K562 (cell line): ENCODE measurements at regions not wholly inside any gene's neighbourhood (a gene's known extent, or its start where the extent isn't known, plus 50 kb on each side); places are given as distances from the start of the nearest gene placed in this dataset.

ENCODE experiments used
- ATAC-seq: fragments of 200-7000 bp; cut with Tn5 transposase; 3 replicates; pipeline ENCODE4 v1.9.1; 2020; ENCODE audit warnings: moderate library complexity
- BruUV-seq: library from RNA; stranded (reverse); fragments of 400-500 nt; replicated peaks from 2 replicates; lab custom pipeline; 2021; lab: Mats Ljungman, UMichigan
- CTCF ChIA-PET: fragments of 300-600 bp; formaldehyde crosslinking; extraction: SDS; loops from one replicate; lab custom pipeline; 2021; ENCODE audit warnings: low intra/inter-chr PET ratio; lab: Yijun Ruan, JAX
- POLR2A ChIA-PET: fragments of 300-600, 350-650 bp; sonication (Branson Sonifier 250); formaldehyde crosslinking; extraction: SDS; loops from one replicate; lab custom pipeline; 2021; ENCODE audit warnings: antibody characterized with exemption, inconsistent platforms; lab: Yijun Ruan, JAX
- DNase-seq, 4 experiments: peaks; one replicate each; pipeline versions ENCODE4 v3.0.0 to v3.0.0-alpha.2; 2011 to 2018; ENCODE audit warnings: low spot score in 3 of 4, mixed read lengths in 3 of 4; ENCODE audit errors: extremely low read depth in 1 of 4
- FAIRE-seq: peaks from 2 replicates; lab custom pipeline; 2011; peaks lifted over from hg19 to GRCh38; lab: Jason Lieb, UNC
- H2AFZ ChIP-seq: 2 replicates; pipeline ENCODE4 v1.6.0; 2011; ENCODE audit warnings: low read depth, low read length, control low read depth, inconsistent platforms
- H3K27ac ChIP-seq: fragments of 200-600 bp; 3 replicates; pipeline ENCODE4 v1.8.0; 2011; ENCODE audit warnings: low read depth, mild to moderate bottlenecking, control low read depth, inconsistent platforms, low read length, moderate library complexity, mixed read lengths; ENCODE audit errors: extremely low read depth
- H3K27me3 ChIP-seq, 2 experiments: fragments of 300-600 bp in 1 of 2; 2 replicates in 1 of 2; 3 replicates in 1 of 2; pipeline versions ENCODE4 v1.6.0 to v1.8.0; 2011; ENCODE audit warnings: inconsistent platforms in 2 of 2, low read length in 2 of 2, mild to moderate bottlenecking in 1 of 2, mixed read lengths in 1 of 2, moderate library complexity in 1 of 2; ENCODE audit not compliant: control insufficient read depth in 2 of 2, insufficient read depth in 2 of 2
- H3K36me3 ChIP-seq: fragments of 300-600 bp; 3 replicates; pipeline ENCODE4 v1.8.0; 2011; ENCODE audit warnings: mild to moderate bottlenecking, low read length, inconsistent platforms; ENCODE audit not compliant: control insufficient read depth, insufficient read depth
- H3K4me1 ChIP-seq, 2 experiments: fragments of 200-600 bp in 1 of 2; replicated peaks in 1 of 2; 2 replicates in 1 of 2; 3 replicates in 1 of 2; pipeline versions ENCODE4 v1.5.1 to v1.8.0; 2011; ENCODE audit warnings: inconsistent platforms in 2 of 2, low read length in 2 of 2, mild to moderate bottlenecking in 1 of 2, mixed read lengths in 1 of 2, moderate library complexity in 1 of 2; ENCODE audit not compliant: control insufficient read depth in 2 of 2, insufficient read depth in 2 of 2
- H3K4me2 ChIP-seq: 2 replicates; pipeline ENCODE4 v1.6.1; 2011; ENCODE audit warnings: low read length, control low read depth, inconsistent platforms, mixed read lengths; ENCODE audit not compliant: insufficient read depth
- H3K4me3 ChIP-seq: fragments of 200-600 bp; sonication (generic), shearing (Covaris generic); 2 replicates; pipeline ENCODE4 v1.5.1; 2016; ENCODE audit warnings: control low read depth, inconsistent platforms
- H3K79me2 ChIP-seq: fragments of 200-600 bp; 3 replicates; pipeline ENCODE4 v1.8.0; 2011; ENCODE audit warnings: low read length, inconsistent platforms; ENCODE audit not compliant: control insufficient read depth, insufficient read depth
- H3K9ac ChIP-seq, 2 experiments: 2 replicates each; pipeline versions ENCODE4 v1.6.0 to v1.6.1; 2011; ENCODE audit warnings: low read depth in 2 of 2, low read length in 2 of 2, control low read depth in 1 of 2, inconsistent platforms in 1 of 2, mild to moderate bottlenecking in 1 of 2, mixed read lengths in 1 of 2; ENCODE audit not compliant: insufficient read depth in 1 of 2
- H3K9me1 ChIP-seq: one replicate; pipeline ENCODE4 v1.6.0; 2011; ENCODE audit warnings: inconsistent platforms, mild to moderate bottlenecking, low read length, moderate library complexity; ENCODE audit not compliant: control insufficient read depth, insufficient read depth
- H3K9me3 ChIP-seq: replicated peaks from 2 replicates; pipeline ENCODE4 v1.5.1; 2011; ENCODE audit warnings: low read depth, low read length, inconsistent platforms; ENCODE audit not compliant: control insufficient read depth, insufficient read depth
- H4K20me1 ChIP-seq: replicated peaks from 2 replicates; pipeline ENCODE4 v1.6.1; 2011; ENCODE audit warnings: low read length, inconsistent platforms, mixed read lengths; ENCODE audit not compliant: control insufficient read depth, insufficient read depth
- BRF1 ChIP-seq: IDR thresholded peaks from 3 replicates; pipeline ENCODE4 v1.6.1; 2011; ENCODE audit warnings: borderline replicate concordance, mild to moderate bottlenecking; ENCODE audit not compliant: insufficient read length; ENCODE audit errors: extremely low read depth
- EP300 ChIP-seq: IDR thresholded peaks from 2 replicates; pipeline ENCODE4 v1.6.1; 2012; ENCODE audit warnings: low read length, improper control_type of control experiment
- KLF16 ChIP-seq: IDR thresholded peaks from 2 replicates; pipeline ENCODE4 v1.6.1; 2016; ENCODE audit warnings: antibody characterized with exemption
- MCM7 ChIP-seq, 2 experiments: fragments of 450-650 bp; IDR thresholded peaks; 2 replicates each; pipeline ENCODE4 v1.6.1; 2016 to 2018
- MEF2A ChIP-seq: IDR thresholded peaks from 2 replicates; pipeline ENCODE4 v1.6.1; 2011; ENCODE audit warnings: low read depth, mild to moderate bottlenecking, low read length, moderate library complexity; ENCODE audit not compliant: control insufficient read depth
- MTA2 ChIP-seq: fragments of 450-650 bp; IDR thresholded peaks from 2 replicates; pipeline ENCODE4 v1.6.1; 2016; ENCODE audit warnings: low read depth
- RBM34 ChIP-seq: fragments of 200-400 bp; formaldehyde crosslinking; IDR thresholded peaks from 2 replicates; pipeline ENCODE4 v1.6.1; 2018; ENCODE audit warnings: low read length, borderline replicate concordance; ENCODE audit not compliant: insufficient read depth
- ZZZ3 ChIP-seq: fragments of 450-650 bp; IDR thresholded peaks from 2 replicates; pipeline ENCODE4 v1.6.1; 2016; ENCODE audit warnings: antibody characterized with exemption, mild to moderate bottlenecking, moderate library complexity
- WGBS: fragments of 100-300 bp; shearing (Covaris generic); methylation state at CpG from one replicate; pipeline ENCODE4 v1.1.6; 2016; ENCODE audit warnings: low coverage, mixed read lengths; ENCODE audit not compliant: insufficient coverage; ENCODE audit errors: missing lambda C conversion rate; 5-methylcytosine and 5-hydroxymethylcytosine counted together
- in situ Hi-C: fragments of 300-500 bp; cut with MboI; formaldehyde crosslinking; loops from 4 replicates; pipeline ENCODE4 v1.15.0; 2018; ENCODE audit warnings: inconsistent platforms, mixed read lengths
- intact Hi-C: fragments of 100-400 bp; cut with micrococcal nuclease; formaldehyde crosslinking; loops from 2 replicates; pipeline ENCODE4 v1.14.2; 2022
- TF ChIP-seq, protein P1 (sequence below), 2 experiments: IDR thresholded peaks; 2 replicates each; pipeline ENCODE4 v1.6.1; 2011; ENCODE audit warnings: borderline replicate concordance in 1 of 2, control low read depth in 1 of 2, low read depth in 1 of 2, low read length in 1 of 2, mild to moderate bottlenecking in 1 of 2, mixed read lengths in 1 of 2, moderate library complexity in 1 of 2; ENCODE audit not compliant: insufficient read depth in 1 of 2, insufficient read length in 1 of 2, poor library complexity in 1 of 2, severe bottlenecking in 1 of 2; ENCODE audit errors: extremely low read depth in 1 of 2
- TF ChIP-seq, protein P2 (sequence below): sonication (generic); formaldehyde crosslinking; IDR thresholded peaks from 2 replicates; pipeline ENCODE4 v1.8.0; 2022; ENCODE audit warnings: mild to moderate bottlenecking, missing genetic modification reagents

DNA sequence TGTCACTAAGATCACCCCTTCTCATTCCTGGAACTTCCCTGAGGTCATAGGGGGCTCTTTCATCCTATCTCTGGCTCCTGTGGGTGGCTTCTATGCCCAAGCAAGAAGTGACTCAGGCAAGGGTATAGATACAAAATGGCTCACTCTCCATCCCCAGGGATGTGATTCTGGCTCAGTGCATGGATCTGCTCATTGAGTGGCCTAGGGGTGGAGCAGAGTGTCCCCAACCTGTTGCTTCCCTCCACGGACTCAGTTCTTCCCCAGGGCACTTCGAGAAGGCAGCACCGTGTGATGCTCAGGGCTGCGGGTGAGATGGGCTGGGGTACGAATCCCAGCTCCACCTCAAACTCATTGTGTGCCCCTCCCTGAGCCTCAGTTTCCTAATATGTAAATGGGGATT, 136.4 kb downstream of the PTPRS start:
- no peaks in the 10 kb centered on the region for H3K36me3 ChIP-seq
- H2AFZ ChIP-seq, result no peak overlapping the region
- H3K9ac ChIP-seq, result no peak overlapping the region
- WGBS, result 46% methylated on average over 5 of the region's 5 CpGs
- no peaks in the 10 kb centered on the region for H3K9me1 ChIP-seq
- DNase-seq, result no peak
- POLR2A ChIA-PET, result no interaction called here
- 0 out of 2 replicates have a peak, but pooled peaks cover 6% of the 10 kb centered on the region for H4K20me1 ChIP-seq
- no peaks in the 10 kb centered on the region for H3K79me2 ChIP-seq
- no peak overlapping the region for H3K4me3 ChIP-seq
- TF ChIP-seq MTA2 (no peak), MCM7 (IDR thresholded peaks at IDR 0.05) (no peak), ZZZ3 (no peak), KLF16 (no peak), RBM34 (no peak), EP300 (no peak), BRF1 (no peak), MEF2A (no peak)
- TF ChIP-seq, protein P1, sequence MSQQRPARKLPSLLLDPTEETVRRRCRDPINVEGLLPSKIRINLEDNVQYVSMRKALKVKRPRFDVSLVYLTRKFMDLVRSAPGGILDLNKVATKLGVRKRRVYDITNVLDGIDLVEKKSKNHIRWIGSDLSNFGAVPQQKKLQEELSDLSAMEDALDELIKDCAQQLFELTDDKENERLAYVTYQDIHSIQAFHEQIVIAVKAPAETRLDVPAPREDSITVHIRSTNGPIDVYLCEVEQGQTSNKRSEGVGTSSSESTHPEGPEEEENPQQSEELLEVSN (IDR thresholded peaks at IDR 0.05; ENCODE audit: borderline replicate concordance in 1 of 2, extremely low read depth in 1 of 2, insufficient read depth in 1 of 2, insufficient read length in 1 of 2, low read depth in 1 of 2, low read length in 1 of 2, poor library complexity in 1 of 2, severe bottlenecking in 1 of 2), result no peak
- TF ChIP-seq, protein P2, sequence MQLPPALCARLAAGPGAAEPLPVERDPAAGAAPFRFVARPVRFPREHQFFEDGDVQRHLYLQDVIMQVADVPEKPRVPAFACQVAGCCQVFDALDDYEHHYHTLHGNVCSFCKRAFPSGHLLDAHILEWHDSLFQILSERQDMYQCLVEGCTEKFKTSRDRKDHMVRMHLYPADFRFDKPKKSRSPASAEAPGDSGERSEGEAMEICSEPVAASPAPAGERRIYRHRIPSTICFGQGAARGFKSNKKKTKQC (CRISPR knock-in tag), result no peak
- H3K4me2 ChIP-seq, result no peak overlapping the region
- ATAC-seq, result no peak; the same call in 2 of the 3 replicates
- in situ Hi-C loops (no loop called here), intact Hi-C loops (no loop called here)
- CTCF ChIA-PET, result no interaction called here
- peaks cover 4% of the 10 kb centered on the region; the same call in 1 of the 2 replicates for H3K9me3 ChIP-seq
- H3K27ac ChIP-seq, result no peak overlapping the region
- no peak for FAIRE-seq
- no peaks in the 10 kb centered on the region; a peak in 1 of 5 replicates for H3K4me1 ChIP-seq
- BruUV-seq, result no TSS peak
- no peaks in the 10 kb centered on the region for H3K27me3 ChIP-seq
